HUDEP-2 (cell line): ENCODE measurements at regions not wholly inside any gene's neighbourhood (a gene's known extent, or its start where the extent isn't known, plus 50 kb on each side); places are given as distances from the start of the nearest gene placed in this dataset.

Experiments used
- DNase-seq, 76 experiments: peaks; one replicate each; lab custom pipeline; 2025; ENCODE audit not compliant: unreplicated experiment in 76 of 76; lab: John Stamatoyannopoulos, UW

DNA sequence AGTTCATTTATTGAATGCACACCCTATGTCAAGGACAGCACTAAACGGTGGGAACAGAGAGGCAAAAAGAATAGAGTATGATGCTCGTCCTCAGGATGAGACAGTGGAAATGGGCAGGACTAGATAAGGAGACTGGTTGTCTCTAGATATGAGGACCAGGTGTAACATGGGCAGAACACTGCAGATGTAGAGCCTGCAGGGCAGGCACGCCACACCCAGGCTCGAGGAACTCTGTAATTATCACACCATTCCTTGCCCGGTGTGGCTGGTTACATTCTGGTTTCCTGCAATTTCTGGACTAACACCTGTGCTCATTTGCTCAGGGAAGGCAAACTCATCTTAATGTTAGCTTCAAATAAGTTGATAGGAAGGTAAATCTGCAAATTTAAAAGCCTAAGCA is 334.4 kb downstream of the DHX15 start:
- no peak for DNase-seq

DNA sequence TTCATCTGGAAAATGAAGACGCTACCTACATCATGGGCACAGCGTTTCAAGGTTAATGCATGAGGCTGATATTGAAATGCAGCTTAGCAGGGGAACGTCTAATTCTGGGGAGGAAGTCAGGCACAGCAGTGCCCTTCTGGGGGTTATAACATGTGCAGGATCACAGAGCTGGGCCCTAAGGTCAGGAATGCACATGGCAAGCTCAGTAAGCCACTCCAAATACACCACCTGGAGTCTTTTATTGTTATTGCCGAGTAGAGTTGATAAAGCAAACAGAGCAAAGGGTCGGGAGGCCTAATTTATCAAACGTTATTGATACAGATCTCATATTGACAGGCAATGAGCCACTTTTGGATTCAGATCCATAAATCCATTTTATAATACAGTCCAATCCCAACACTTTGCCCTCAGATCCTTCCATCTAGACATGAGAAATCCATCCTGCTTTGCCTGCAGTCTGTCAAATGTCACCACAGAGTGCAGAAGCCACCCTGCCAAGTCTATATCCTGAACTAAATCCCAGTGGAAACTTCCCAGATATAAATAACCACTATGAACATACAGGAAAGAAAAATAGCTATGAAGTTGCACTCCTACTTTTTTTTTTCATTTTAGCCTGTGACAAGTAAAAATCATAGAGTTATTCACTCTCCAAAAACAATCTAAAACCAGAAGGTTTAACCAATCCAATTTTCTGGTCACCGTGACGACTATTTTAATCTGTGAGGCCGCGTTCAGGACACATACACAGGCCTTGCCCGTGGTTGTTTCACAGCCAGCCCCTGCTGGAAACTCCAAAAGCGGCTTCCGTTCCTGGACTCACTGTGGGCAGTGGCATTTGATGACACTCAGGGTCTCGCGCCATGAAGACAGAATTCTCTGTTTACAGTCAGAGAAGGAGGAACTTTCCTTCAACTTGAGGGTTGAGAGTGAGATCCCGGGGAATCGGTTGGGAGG is 335.4 kb downstream of the DHX15 start:
- no peak for DNase-seq

DNA sequence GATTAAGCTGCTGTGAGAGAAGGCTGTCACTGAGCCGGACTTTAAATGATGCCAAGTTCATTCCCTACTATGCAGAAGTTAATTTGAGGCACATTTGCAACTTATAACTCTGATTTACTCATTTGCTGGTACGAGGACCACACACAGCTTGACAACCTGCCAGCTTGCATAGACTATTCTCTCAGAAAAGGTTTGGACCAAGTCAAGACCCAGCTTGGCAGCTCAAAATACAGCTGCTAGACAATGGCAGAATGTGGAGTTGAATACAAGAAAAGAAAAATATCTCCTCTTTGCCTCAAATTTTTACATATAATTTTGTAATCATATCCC is 338.9 kb downstream of the DHX15 start:
- DNase-seq: no peak

DNA sequence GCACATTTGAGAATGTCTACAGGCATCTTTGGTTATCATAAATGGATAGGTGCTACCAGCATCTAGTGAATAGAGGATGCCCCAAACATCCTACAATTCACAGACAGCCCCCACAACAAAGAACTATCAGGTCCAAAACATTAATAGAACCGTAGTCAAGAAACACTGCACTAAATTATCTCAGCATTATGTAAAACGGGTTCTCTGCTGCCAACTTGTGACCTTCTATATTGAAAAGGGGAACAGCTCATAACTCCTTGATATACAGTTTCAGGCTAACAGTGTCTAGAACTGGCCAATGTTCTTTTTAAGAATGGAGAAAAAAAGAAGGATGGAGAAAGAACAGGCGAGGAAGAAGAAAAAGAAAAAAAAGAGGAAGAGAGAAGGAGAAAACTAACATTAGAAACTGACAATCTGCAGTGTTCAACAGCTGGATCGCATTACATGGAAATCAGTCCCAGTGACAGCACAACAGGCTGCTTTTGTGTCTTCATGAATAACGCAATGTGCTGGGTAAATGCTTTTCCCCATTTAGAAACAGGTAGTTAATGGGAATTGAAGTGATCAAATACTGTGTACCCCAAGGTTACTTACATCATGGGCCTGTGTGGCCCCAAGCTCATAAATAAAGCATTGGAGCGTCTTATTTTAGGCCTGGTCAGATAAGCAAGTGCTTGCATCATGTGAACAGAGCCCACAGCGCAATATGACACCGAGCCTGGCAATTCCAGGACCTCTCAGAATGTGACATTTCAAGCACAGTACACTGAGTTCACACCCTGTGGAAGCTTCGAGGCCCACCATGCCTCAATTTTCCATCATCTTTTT is 339.5 kb downstream of the DHX15 start:
- DNase-seq: no peak

DNA sequence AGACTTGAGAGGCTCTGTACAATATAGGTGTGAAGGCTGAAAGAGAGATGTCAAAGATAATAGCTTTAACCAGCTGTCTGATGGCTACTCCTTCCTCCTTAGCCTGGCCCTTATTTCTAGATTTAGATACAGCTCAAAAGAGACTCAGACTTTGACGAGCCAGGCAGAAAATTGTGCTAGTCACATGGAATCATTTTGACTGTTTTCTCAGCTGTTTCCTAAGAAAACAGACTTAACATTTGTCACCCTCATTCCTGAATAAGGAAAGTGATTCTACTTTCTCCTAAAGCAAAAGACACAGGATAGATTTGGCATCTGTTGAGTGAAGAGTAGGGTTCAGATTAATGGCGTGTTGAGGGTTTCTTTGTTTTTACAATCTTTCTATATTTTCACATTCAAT is 340.7 kb downstream of the DHX15 start:
- DNase-seq: no peak

DNA sequence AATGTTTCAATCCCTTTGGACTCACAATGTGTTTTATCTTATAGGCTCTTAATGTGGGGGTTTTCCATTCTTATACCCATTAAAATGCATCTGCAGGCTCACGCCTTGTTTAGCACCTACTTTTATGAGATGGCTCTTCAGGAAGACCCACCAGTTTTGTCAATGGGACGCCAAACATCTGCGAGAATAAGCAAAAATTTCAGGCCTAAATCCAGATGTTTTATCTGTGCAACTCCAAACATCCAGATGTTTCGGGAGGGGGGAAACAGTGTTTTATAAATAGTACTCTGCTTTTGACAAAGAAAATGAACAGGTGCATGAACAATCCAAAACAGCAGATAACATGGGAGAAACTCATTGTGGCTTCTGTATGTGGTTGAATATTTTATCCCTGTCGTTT is 342.8 kb downstream of the DHX15 start:
- no peak for DNase-seq

DNA sequence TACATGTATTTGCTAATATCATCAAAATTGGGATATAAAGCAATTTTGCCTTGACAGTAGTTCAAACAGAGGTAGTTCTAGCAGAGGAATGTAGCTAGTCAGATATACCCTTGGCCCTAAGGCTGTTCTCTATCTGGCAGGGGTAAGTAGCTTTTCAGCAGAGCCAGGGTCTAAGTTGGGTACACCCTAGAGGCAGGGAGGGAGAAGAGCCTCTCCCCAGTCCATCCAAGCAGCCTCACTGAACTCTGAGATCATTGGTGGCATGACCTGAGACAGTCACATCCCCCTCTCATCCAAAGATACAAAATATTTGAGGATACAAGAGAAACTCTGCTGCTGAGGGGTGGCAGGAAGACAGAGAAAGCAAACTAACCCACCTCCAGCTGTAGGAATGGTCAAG is 343.7 kb downstream of the DHX15 start:
- no peak for DNase-seq

DNA sequence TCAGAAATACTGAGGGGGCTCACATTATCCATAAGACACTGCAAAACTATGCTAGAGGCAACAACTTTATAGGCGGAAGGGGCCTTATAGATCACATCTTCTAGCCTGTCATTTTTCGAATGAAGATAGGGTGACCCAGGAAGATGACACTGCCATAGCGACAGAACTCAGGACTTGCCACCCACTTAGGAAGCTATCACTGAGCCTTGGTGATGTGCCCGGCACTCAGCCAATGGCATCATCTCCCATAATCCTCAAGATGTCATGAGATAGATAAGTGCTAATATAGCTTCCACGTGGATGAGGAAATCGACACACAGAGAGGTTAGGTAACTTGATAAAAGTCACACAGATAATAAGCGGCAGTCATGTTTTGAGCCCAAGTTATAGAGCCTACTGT is 346.6 kb downstream of the DHX15 start:
- DNase-seq: no peak

DNA sequence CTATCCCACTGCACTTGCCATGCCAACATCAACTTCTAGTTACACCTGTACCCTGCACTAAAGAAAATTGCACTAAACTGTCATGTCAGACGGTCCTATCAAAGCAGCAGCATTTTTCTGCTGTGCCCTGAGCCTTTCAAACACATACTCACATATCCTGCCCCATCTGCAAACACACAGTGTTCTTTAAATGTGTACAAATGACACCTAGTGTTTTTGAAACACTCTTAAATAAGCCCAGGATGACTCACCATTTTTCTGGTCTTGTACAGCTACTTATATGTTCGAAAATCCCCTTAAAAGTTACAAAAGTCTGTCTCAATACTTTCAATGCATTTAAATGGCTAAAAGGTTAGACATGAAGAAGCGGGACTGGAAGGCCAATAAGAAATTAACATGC is 346.7 kb upstream of the PPARGC1A start:
- no peak for DNase-seq

DNA sequence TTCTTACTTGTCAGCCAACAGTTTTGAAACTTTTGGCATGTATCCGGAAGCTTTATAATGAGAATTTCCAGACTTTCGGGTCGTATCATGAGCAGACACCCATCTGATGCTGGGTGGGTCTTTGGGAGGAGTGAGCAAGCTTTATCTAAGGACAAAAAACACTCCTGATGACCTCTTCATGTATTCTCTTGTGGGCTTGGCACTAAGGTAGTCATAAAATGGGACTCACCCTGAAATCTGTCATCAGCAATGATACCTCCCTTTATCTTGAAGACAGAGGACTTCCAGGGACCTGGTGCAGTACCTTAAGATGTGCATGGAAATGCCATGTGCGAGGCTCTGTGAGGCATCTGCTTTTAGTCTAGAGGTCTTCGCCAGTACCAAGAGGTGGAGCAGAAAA is 346.3 kb upstream of the PPARGC1A start:
- no peak for DNase-seq

DNA sequence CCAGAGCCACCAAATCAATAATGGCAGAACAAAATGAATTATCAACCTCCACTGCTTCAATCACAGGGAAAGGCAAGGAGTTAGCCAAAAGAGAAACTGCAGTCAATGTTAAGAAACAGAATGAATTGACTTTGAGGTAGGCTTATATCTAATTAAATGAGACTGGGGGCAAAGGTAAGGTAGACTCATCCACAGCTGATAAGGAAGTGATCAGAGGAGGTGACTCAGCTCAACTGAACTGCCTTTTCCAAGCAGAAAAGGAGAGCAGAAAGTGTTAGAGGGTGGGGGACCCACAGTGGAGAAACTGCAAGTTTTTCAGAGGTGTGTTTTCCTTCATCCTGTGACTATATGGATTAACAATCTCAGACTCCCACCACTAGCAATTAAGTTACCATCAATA is 345.8 kb upstream of the PPARGC1A start:
- DNase-seq: no peak

DNA sequence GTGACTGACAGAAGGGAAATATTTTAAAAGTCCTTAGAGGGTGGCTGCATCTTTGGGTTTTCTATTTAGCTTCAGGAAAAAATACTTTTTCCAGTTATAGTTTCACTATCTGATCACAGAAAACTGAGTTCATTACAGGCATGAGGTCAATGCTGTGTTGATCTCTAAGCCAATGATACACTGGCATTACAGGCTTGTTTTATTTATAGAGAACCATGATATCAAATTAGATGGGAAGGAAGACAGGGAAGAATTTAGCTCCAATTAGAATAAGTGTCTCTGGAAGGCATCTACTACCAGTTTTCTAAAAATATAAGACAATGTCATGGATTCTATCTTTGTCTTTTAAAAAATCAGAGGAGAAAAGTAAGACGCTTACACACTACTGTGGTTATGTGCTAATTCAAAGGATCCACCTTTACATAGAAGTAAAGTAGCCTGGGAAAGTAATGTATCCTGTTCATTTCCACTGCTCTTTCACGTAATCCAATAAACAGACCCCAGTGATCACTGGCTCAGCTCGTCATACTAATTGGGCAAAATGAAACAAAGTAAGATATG is 344.5 kb upstream of the PPARGC1A start:
- DNase-seq: no peak

DNA sequence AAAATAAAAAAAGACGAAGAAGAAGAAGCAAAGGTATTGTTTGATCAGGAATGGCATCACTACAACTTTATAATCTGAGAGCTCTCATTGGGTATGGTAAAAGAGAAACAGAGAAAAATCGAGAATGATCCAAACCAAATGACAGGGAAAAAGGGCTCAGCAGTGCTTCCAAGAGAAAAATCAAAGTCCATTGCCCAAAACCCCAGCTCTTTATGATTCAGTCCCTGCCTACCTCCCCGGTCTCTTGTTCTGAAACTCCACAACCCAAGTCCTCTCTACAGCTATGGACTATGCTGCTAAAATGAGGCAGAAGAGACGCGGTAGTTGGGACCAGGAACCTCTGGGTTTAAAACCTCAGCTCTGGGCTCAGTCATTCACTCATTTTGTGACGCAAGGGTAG is 341.1 kb upstream of the PPARGC1A start:
- no peak for DNase-seq

DNA sequence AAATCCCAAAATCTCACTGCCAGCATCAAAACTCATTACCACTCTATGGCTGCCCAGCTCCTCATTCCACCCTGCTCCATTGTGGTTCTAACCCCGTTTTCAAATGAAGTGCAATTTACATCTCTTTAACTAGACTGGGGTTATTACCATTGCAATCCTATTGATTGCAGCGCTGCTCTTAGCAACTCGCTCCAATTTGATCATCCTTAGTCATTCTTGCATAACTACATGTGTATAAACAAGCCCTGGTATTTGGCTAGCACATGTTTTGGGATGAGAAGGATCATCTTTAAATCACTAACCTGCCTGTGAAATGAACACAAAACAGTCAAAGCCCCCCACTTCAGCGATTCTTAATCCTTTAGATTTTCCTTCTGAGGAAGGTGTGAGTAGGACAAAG is 340.1 kb upstream of the PPARGC1A start:
- no peak for DNase-seq

DNA sequence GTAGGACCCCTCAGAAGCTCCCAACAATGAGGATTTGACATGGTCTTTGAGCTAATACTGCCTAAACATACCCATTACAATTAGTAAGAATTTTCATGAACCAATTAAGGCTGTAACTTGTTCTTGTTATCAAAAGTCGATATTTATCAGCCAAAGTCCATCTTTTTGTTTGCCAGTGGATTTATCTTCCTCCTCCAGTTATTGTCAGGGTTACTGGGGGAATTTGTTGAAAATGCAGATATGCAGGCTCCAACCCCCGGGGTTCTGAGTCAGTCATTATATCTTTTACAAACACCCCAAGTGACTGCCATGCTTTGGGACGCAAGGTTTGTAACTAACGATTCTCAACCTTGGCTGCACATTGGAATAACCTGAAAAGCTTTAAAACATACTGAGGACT is 338.8 kb upstream of the PPARGC1A start:
- DNase-seq: no peak

DNA sequence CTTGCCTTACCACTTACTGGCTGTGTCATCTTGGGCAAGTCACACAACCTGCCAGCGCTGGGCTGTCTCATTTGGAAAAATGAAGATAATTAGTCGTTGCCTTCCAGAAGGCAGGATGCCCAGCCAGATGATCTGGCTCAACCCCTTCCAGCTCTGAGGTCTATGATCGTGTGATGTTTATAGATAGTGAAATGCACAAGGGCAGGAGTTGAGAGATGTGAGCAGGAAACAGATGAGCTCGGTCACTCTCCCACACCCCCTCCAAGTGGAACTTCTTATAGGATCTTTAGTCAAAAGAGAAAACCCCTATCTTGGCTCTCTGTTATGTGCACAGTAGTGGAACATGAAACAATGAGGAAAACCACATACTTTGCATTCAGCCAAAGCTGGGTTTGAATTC is 336.8 kb upstream of the PPARGC1A start:
- DNase-seq: no peak

DNA sequence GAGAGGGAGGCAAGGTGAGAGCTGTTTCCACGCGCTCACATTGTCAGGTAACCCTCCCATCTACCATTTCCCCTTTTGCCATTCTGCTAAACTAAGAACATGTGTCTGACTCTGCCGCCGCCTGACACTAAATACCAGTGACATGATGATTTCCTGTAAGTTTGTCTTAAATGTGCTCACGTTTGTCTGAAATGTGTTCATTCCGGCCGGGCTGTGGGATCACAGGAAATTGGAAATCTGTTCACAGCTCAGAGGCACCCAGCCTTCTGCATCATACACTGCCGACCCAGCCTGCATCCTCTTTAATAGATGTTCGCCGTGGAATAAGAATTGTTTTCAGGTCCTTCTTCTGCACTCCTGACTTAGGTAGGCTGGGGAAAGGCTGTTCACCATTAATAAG is 336.2 kb upstream of the PPARGC1A start:
- DNase-seq: no peak

DNA sequence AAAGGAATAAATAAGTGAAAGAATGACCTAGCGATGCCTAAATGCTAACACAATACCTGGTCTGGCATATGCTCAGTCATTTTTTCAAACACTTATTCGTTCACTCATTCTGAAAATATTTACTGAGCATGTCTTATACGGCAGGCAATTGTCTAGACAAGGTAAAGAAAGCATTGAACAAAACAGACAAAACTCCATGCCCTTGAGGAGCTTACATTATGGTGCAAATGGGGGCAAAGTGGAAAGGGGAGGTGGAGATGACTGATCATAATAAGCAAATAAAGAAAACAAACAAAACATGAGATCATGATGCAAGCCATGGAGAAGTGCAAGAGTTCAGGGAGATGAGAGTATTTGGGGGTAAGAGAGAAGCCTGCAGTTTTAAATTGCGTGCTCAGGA is 334.6 kb upstream of the PPARGC1A start:
- DNase-seq: no peak

DNA sequence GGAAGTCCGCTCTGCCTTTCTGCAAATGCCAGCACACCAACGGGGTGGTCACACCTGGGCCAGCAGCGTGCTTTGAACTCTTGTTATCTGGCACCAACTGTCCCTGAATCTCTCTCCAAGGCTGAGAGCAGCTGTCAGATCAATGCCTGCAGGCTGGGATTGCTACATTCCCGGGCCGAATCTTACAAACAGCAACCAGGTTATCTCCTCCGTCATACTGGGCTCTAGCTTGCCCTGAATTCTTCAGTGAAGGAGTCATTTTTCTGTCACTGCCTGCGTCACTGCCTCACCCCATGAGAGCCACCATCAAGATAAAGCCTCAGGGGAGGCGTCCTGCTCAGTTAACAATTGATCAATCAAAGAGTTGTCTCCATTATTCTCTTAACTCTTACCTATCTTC is 329.4 kb upstream of the PPARGC1A start:
- DNase-seq: no peak

DNA sequence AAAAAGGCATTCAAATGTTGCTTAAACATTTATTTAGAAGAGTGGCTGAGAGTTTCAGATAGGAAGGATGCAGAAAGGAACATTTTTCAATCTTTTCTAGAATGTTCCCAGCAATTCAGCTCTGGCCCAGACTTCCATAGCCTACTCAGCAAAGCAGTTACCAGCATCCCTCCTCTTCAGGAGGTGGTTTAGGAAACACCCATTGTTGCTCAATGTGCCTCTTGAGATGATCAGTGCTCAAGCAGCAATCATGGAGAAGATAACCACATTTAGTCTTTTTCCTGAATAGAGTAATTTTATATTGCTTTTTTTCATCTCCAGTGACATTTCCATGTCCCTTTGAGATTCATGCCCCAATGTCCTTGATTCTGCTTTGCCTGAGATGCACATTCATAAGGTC is 328.7 kb upstream of the PPARGC1A start:
- DNase-seq: no peak

DNA sequence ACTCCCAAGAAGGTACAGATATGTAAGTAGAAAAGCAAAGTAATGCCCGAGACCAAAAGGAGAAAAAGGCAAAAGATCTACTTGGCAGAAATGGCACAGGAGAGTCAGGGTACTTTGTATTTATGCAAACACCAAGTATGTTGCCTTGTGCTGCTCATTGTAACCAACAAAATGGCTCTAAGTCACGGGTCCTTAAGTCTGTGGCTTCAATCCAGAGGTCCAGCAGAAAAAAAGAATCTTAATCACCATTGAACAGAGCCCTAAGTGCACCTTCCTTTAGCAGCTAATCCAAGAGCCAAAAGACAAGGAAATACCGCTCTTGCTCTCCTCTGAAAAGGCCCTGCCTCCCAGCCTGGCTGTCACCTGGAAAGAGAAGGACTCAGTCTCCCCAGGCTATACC is 324.9 kb upstream of the PPARGC1A start:
- no peak for DNase-seq

DNA sequence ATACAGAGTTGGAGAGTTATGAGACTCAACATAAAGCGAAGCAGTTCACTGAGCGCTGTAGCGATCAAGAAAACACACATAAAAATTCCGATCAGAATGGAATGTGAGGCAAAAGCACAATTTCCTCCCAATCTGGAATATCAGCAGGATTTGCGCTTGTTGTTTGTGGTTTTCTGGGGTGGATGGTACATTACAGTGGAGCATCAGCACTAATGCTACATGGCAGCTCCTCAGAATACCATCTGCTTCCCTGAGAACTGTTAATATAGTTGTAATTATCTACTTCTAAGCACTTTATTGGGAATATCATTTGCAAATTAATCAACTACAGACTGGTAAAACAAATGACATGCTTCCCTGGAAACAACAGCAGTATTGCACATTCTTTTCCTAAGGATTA is 324.1 kb upstream of the PPARGC1A start:
- DNase-seq: no peak
